SK-N-SH (cell line): ENCODE measurements at regions not wholly inside any gene's neighbourhood (a gene's known extent, or its start where the extent isn't known, plus 50 kb on each side); places are given as distances from the start of the nearest gene placed in this dataset.

ENCODE experiments used
- CTCF ChIA-PET: fragments of 300-600, 350-600 bp; formaldehyde crosslinking; extraction: SDS; loops from one replicate; lab custom pipeline; 2021; lab: Yijun Ruan, JAX
- POLR2A ChIA-PET: fragments of 350-600 bp; sonication (Branson Sonifier 250); formaldehyde crosslinking; extraction: SDS; loops from one replicate; lab custom pipeline; 2020; ENCODE audit warnings: antibody characterized with exemption, inconsistent platforms; lab: Yijun Ruan, JAX
- DNase-seq: peaks from one replicate; pipeline ENCODE4 v3.0.0; 2012
- H2AFZ ChIP-seq: fragments of 200-600 bp; sonication (generic); 2 replicates; pipeline ENCODE4 v1.8.1; 2016; ENCODE audit warnings: antibody characterized with exemption, mild to moderate bottlenecking, low read depth
- H3F3A ChIP-seq: fragments of 200-600 bp; sonication (generic); replicated peaks from 2 replicates; pipeline ENCODE3; 2016; ENCODE audit warnings: antibody characterized with exemption, mild to moderate bottlenecking; ENCODE audit not compliant: insufficient read depth
- H3K27ac ChIP-seq, 2 experiments: fragments of 200-500 bp in 1 of 2; fragments of 200-600 bp in 1 of 2; sonication (Bioruptor generic) in 1 of 2; sonication (generic), shearing (Covaris generic) in 1 of 2; 2 replicates each; pipeline versions ENCODE4 v1.5.1 to v1.6.1; 2014 to 2016; ENCODE audit warnings: low read depth in 2 of 2, inconsistent platforms in 1 of 2, low read length in 1 of 2, mild to moderate bottlenecking in 1 of 2, mixed read lengths in 1 of 2
- H3K27me3 ChIP-seq: fragments of 200-600 bp; sonication (generic), shearing (Covaris generic); 2 replicates; pipeline ENCODE4 v1.6.1; 2016; ENCODE audit warnings: mixed run types; ENCODE audit not compliant: insufficient read depth
- H3K36me3 ChIP-seq, 2 experiments: fragments of 200-500 bp in 1 of 2; fragments of 200-600 bp in 1 of 2; sonication (Bioruptor generic) in 1 of 2; sonication (generic) in 1 of 2; replicated peaks in 1 of 2; 2 replicates each; pipeline versions ENCODE3 to v1.5.1; 2014 to 2016; ENCODE audit warnings: low read length in 1 of 2, mild to moderate bottlenecking in 1 of 2; ENCODE audit not compliant: insufficient read depth in 2 of 2, control insufficient read depth in 1 of 2
- H3K4me1 ChIP-seq, 2 experiments: fragments of 200-500 bp in 1 of 2; fragments of 200-600 bp in 1 of 2; sonication (Bioruptor generic) in 1 of 2; sonication (generic), shearing (Covaris generic) in 1 of 2; 2 replicates each; pipeline versions ENCODE4 v1.5.1 to v1.6.1; 2014 to 2016; ENCODE audit warnings: low read depth in 1 of 2, low read length in 1 of 2, mixed run types in 1 of 2; ENCODE audit not compliant: insufficient read depth in 2 of 2, control insufficient read depth in 1 of 2
- H3K4me2 ChIP-seq: fragments of 200-600 bp; sonication (generic), shearing (Covaris generic); 2 replicates; pipeline ENCODE4 v1.6.1; 2017; ENCODE audit warnings: mixed run types
- H3K4me3 ChIP-seq, 2 experiments: fragments of 200-500 bp in 1 of 2; fragments of 200-600 bp in 1 of 2; sonication (Bioruptor generic) in 1 of 2; sonication (generic), shearing (Covaris generic) in 1 of 2; 2 replicates each; pipeline versions ENCODE4 v1.5.1 to v1.8.1; 2014 to 2016; ENCODE audit warnings: low read depth in 2 of 2, inconsistent platforms in 1 of 2, low read length in 1 of 2, mild to moderate bottlenecking in 1 of 2, mixed read lengths in 1 of 2, moderate library complexity in 1 of 2
- H3K79me2 ChIP-seq: fragments of 200-600 bp; sonication (generic); 2 replicates; pipeline ENCODE4 v1.8.1; 2017; ENCODE audit warnings: mild to moderate bottlenecking; ENCODE audit not compliant: insufficient read depth
- H3K9ac ChIP-seq: fragments of 200-600 bp; sonication (generic); 2 replicates; pipeline ENCODE4 v1.6.1; 2017; ENCODE audit warnings: mixed run types
- H3K9me2 ChIP-seq: fragments of 200-600 bp; sonication (generic); 2 replicates; pipeline ENCODE4 v1.6.1; 2017; ENCODE audit warnings: mixed run types
- H3K9me3 ChIP-seq: fragments of 200-600 bp; sonication (generic); 2 replicates; pipeline ENCODE4 v1.6.1; 2017; ENCODE audit warnings: mixed run types, mild to moderate bottlenecking, moderate library complexity
- H4K20me1 ChIP-seq: fragments of 200-600 bp; sonication (generic); 2 replicates; pipeline ENCODE4 v1.6.1; 2017; ENCODE audit warnings: mild to moderate bottlenecking, mixed run types; ENCODE audit not compliant: insufficient read depth
- CHD2 ChIP-seq: fragments of 150-350 bp; IDR thresholded peaks from 2 replicates; pipeline ENCODE4 v1.6.1; 2018; ENCODE audit warnings: low read length; ENCODE audit not compliant: partially characterized antibody
- CTCF ChIP-seq: fragments of 200-600 bp; sonication (generic); IDR thresholded peaks from 2 replicates; pipeline ENCODE4 v1.6.1; 2017; ENCODE audit warnings: antibody characterized with exemption, mild to moderate bottlenecking, moderate library complexity
- ELF1 ChIP-seq: IDR thresholded peaks from 2 replicates; pipeline ENCODE4 v1.4.0; 2012
- EP300 ChIP-seq, 2 experiments: IDR thresholded peaks; 2 replicates each; pipeline versions ENCODE4 v1.4.0 to v1.6.1; 2012; ENCODE audit warnings: borderline replicate concordance in 1 of 2, low read depth in 1 of 2, low read length in 1 of 2
- FOSL2 ChIP-seq: IDR thresholded peaks from 2 replicates; pipeline ENCODE4 v1.4.0; 2012; ENCODE audit warnings: low read depth, mild to moderate bottlenecking, moderate library complexity, borderline replicate concordance
- FOXM1 ChIP-seq: IDR thresholded peaks from 2 replicates; pipeline ENCODE4 v1.4.0; 2012; ENCODE audit warnings: low read depth, mild to moderate bottlenecking
- GATA2 ChIP-seq: sonication (generic); formaldehyde crosslinking; IDR thresholded peaks from 2 replicates; pipeline ENCODE4 v1.5.0; 2020; ENCODE audit warnings: mild to moderate bottlenecking, missing genetic modification reagents
- IRF3 ChIP-seq: fragments of 150-350 bp; IDR thresholded peaks from 2 replicates; pipeline ENCODE4 v1.6.1; 2016; ENCODE audit warnings: mild to moderate bottlenecking, low read depth, low read length
- JUND ChIP-seq: IDR thresholded peaks from 2 replicates; pipeline ENCODE4 v1.4.0; 2012
- MAX ChIP-seq: IDR thresholded peaks from 2 replicates; pipeline ENCODE4 v1.4.0; 2012; ENCODE audit warnings: low read depth
- NFIC ChIP-seq: IDR thresholded peaks from 2 replicates; pipeline ENCODE4 v1.4.0; 2012; ENCODE audit warnings: borderline replicate concordance
- RAD21 ChIP-seq: IDR thresholded peaks from 2 replicates; pipeline ENCODE4 v1.6.1; 2012; ENCODE audit warnings: mild to moderate bottlenecking, low read length
- RFX5 ChIP-seq: IDR thresholded peaks from 2 replicates; pipeline ENCODE4 v1.6.1; 2012; ENCODE audit warnings: mild to moderate bottlenecking, improper control_type of control experiment, low read length
- RXRA ChIP-seq: IDR thresholded peaks from 2 replicates; pipeline ENCODE4 v1.4.0; 2012; ENCODE audit warnings: low read depth, mild to moderate bottlenecking, borderline replicate concordance
- SIN3A ChIP-seq: IDR thresholded peaks from 2 replicates; pipeline ENCODE4 v1.6.1; 2012; ENCODE audit warnings: low read depth, mild to moderate bottlenecking, low read length, moderate library complexity, borderline replicate concordance
- SMC3 ChIP-seq: IDR thresholded peaks from 2 replicates; pipeline ENCODE4 v1.6.1; 2012; ENCODE audit warnings: low read depth, low read length, improper control_type of control experiment
- TAF1 ChIP-seq: IDR thresholded peaks from 2 replicates; pipeline ENCODE4 v1.6.1; 2012; ENCODE audit warnings: low read depth, mild to moderate bottlenecking, low read length, moderate library complexity, borderline replicate concordance
- TCF12 ChIP-seq: IDR thresholded peaks from 2 replicates; pipeline ENCODE4 v1.4.0; 2012
- TEAD4 ChIP-seq: IDR thresholded peaks from 2 replicates; pipeline ENCODE4 v1.4.0; 2012; ENCODE audit warnings: mild to moderate bottlenecking, borderline replicate concordance; ENCODE audit not compliant: insufficient read depth
- USF1 ChIP-seq: IDR thresholded peaks from 2 replicates; pipeline ENCODE4 v1.4.0; 2012; ENCODE audit warnings: low read depth, borderline replicate concordance
- USF2 ChIP-seq: fragments of 150-350 bp; IDR thresholded peaks from 2 replicates; pipeline ENCODE4 v1.6.1; 2017; ENCODE audit warnings: antibody characterized with exemption, low read length, low read depth, borderline replicate concordance
- YY1 ChIP-seq: IDR thresholded peaks from 2 replicates; pipeline ENCODE4 v1.4.0; 2012; ENCODE audit warnings: low read depth, mild to moderate bottlenecking
- WGBS: methylation state at CpG from one replicate; pipeline ENCODE4 v1.1.6; 2017; ENCODE audit warnings: low lambda C conversion rate; 5-methylcytosine and 5-hydroxymethylcytosine counted together

- ChIA-PET CTCF (no interaction called here), POLR2A (no interaction called here)
- H4K20me1 ChIP-seq: no peaks in the 10 kb centered on the region
- no peak overlapping the region for H3K4me2 ChIP-seq
- H3F3A ChIP-seq: no peaks in the 10 kb centered on the region
- H3K36me3 ChIP-seq: no peaks in the 10 kb centered on the region
- no peak for DNase-seq
- WGBS: 70% methylated on average over 3 of the region's 3 CpGs
- no peak overlapping the region for H3K4me3 ChIP-seq
- no peak overlapping the region for H2AFZ ChIP-seq
- H3K9me3 ChIP-seq: no peaks in the 10 kb centered on the region
- no peaks in the 10 kb centered on the region for H3K27me3 ChIP-seq
- no peak overlapping the region for H3K9ac ChIP-seq
- no peaks in the 10 kb centered on the region for H3K9me2 ChIP-seq
- TF ChIP-seq TCF12 (peak; percentile 78), FOXM1 (no peak), USF2 (no peak), TEAD4 (no peak), JUND (0 out of 2 replicates have a peak, but pooled peaks have one; percentile 9), NFIC (no peak), TAF1 (no peak), GATA2 (CRISPR knock-in tag) (no peak)
- H3K27ac ChIP-seq: no peak overlapping the region
- H3K4me1 ChIP-seq: no peaks in the 10 kb centered on the region; a peak in 1 of 4 replicates
- H3K79me2 ChIP-seq: no peaks in the 10 kb centered on the region
Observed at GRCh38 chr18:68494802-68495581, 219.9 kb downstream of the TMX3 start.

- H3K79me2 ChIP-seq: no peaks in the 10 kb centered on the region
- WGBS: 66% methylated on average over 6 of the region's 6 CpGs
- no peaks in the 10 kb centered on the region for H3K9me2 ChIP-seq
- no peak overlapping the region for H3K4me2 ChIP-seq
- CTCF ChIA-PET: interaction anchor here (1.2 kb wide), 1 partner anchor 8 kb away, joined by 4 read pairs; no protein-coding TSS in a partner anchor
- H3K9me3 ChIP-seq: no peaks in the 10 kb centered on the region
- no peaks in the 10 kb centered on the region for H3K36me3 ChIP-seq
- H3K27ac ChIP-seq: no peak overlapping the region
- H3K4me3 ChIP-seq: no peak overlapping the region
- no peak for DNase-seq
- POLR2A ChIA-PET: no interaction called here
- TF ChIP-seq EP300 (IDR thresholded peaks at IDR 0.05; ENCODE audit: borderline replicate concordance in 1 of 2, low read depth in 1 of 2, low read length in 1 of 2) (no peak), MAX (no peak), CTCF (no peak), FOSL2 (no peak), SMC3 (no peak), RXRA (no peak), TAF1 (no peak), CHD2 (no peak), SIN3A (no peak), ELF1 (no peak), NFIC (no peak), RFX5 (no peak), USF1 (no peak), YY1 (no peak), RAD21 (no peak), IRF3 (no peak), GATA2 (CRISPR knock-in tag) (no peak)
- TF ChIP-seq, all 33 proteins: peak for 0
- Histone ChIP-seq H3K4me1 (no peaks in the 10 kb centered on the region; a peak in 1 of 4 replicates), H2AFZ (peak overlapping the region; percentile 8; the same call in 1 of the 2 replicates), H3K27me3 (no peaks in the 10 kb centered on the region), H4K20me1 (no peaks in the 10 kb centered on the region), H3F3A (no peaks in the 10 kb centered on the region), H3K9ac (no peak overlapping the region)
Observed at GRCh38 chr18:68489013-68489792, 225.7 kb downstream of the TMX3 start.
